ENCODE measurements at regions not wholly inside any gene's neighbourhood (a gene's known extent, or its start where the extent isn't known, plus 50 kb on each side); places are given as distances from the start of the nearest gene placed in this dataset.

DNA sequence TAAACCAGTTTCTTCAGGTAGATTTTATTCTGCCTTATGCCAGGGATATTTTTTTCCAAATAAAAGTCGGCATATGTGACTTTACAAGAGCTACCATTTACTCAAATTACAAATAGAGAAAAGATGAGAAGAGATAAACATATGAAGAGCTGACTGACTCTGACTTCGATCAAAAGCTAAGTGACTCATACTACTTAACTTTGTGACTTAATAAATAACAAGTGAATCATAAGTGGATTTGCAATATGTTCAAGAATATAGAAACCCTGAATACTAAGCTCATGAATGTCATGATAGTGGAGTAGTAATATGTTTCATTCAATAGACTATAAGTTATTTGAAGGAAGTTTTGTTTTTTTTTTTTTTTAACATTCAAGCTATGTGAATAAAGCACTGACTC lies 130.5 kb upstream of the ANO3 start:
- TF ChIP-seq, protein P1, sequence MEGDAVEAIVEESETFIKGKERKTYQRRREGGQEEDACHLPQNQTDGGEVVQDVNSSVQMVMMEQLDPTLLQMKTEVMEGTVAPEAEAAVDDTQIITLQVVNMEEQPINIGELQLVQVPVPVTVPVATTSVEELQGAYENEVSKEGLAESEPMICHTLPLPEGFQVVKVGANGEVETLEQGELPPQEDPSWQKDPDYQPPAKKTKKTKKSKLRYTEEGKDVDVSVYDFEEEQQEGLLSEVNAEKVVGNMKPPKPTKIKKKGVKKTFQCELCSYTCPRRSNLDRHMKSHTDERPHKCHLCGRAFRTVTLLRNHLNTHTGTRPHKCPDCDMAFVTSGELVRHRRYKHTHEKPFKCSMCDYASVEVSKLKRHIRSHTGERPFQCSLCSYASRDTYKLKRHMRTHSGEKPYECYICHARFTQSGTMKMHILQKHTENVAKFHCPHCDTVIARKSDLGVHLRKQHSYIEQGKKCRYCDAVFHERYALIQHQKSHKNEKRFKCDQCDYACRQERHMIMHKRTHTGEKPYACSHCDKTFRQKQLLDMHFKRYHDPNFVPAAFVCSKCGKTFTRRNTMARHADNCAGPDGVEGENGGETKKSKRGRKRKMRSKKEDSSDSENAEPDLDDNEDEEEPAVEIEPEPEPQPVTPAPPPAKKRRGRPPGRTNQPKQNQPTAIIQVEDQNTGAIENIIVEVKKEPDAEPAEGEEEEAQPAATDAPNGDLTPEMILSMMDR (conservative IDR thresholded peaks at IDR 0.05; ENCODE audit: low read depth, low read length) = no peak
- no peak for TF ChIP-seq EZH2 (IDR thresholded peaks at IDR 0.05; ENCODE audit: borderline replicate concordance, low read depth, low read length, poor library complexity, severe bottlenecking)
